ENCODE measurements at regions not wholly inside any gene's neighbourhood (a gene's known extent, or its start where the extent isn't known, plus 50 kb on each side); places are given as distances from the start of the nearest gene placed in this dataset.

GRCh38 chr10:105844241-105844640 is 1203.2 kb downstream of the SORCS3 start:
- no peak overlapping the region for H4K91ac ChIP-seq (ENCODE audit: insufficient read depth, low read depth, low read length)
- no peak overlapping the region for H3K27ac ChIP-seq (ENCODE audit: insufficient read depth, low read length)
- intact Hi-C loops (cut with micrococcal nuclease) (no loop called here), dilution Hi-C loops (cut with HindIII; ENCODE audit: low sequenced_read_pairs, unreplicated experiment) (no loop called here), in situ Hi-C loops (cut with MboI; ENCODE audit: low sequenced_read_pairs) (no loop called here)
- H3K23ac ChIP-seq (ENCODE audit: low read depth, low read length): no peak overlapping the region
- no peak overlapping the region for H3K4me3 ChIP-seq (ENCODE audit: insufficient read depth, low read depth, low read length)
- POLR2A ChIA-PET (ENCODE audit: unreplicated experiment): no interaction called here
- no peaks in the 10 kb centered on the region for H3K36me3 ChIP-seq (ENCODE audit: control insufficient read depth, insufficient read depth, low read length)
- H2BK120ac ChIP-seq (ENCODE audit: low read depth, low read length): no peak overlapping the region
- H3K27me3 ChIP-seq (ENCODE audit: control insufficient read depth, insufficient read depth, low read length): no peaks in the 10 kb centered on the region
- H3K4me1 ChIP-seq (ENCODE audit: control insufficient read depth, insufficient read depth, low read length): no peaks in the 10 kb centered on the region
- no peak overlapping the region for H3K18ac ChIP-seq (ENCODE audit: low read depth, low read length)
- CTCF ChIA-PET: no interaction called here
- H3K9me1 ChIP-seq (ENCODE audit: insufficient read depth, low read length): no peaks in the 10 kb centered on the region
- H4K8ac ChIP-seq (ENCODE audit: low read depth in 2 of 2, low read length in 2 of 2): no peak overlapping the region
- H2AK9ac ChIP-seq (replicated peaks; ENCODE audit: low read depth, low read length, poor library complexity): no peak overlapping the region
- H4K20me1 ChIP-seq (ENCODE audit: insufficient read depth, low read length): no peaks in the 10 kb centered on the region
- H2AK5ac ChIP-seq (ENCODE audit: low read depth, low read length): no peak overlapping the region
- TF ChIP-seq RAD21 (IDR thresholded peaks at IDR 0.05; ENCODE audit: low read length) (no peak), MAFK (IDR thresholded peaks at IDR 0.05; ENCODE audit: low read depth, low read length) (no peak), MXI1 (IDR thresholded peaks at IDR 0.05; ENCODE audit: borderline replicate concordance, low read depth, low read length) (no peak), CTCF (conservative IDR thresholded peaks at IDR 0.05; ENCODE audit: low read depth, low read length) (no peak), RFX5 (IDR thresholded peaks at IDR 0.05; ENCODE audit: low read depth, low read length) (no peak), USF2 (IDR thresholded peaks at IDR 0.05; ENCODE audit: low read depth, low read length) (no peak), BHLHE40 (IDR thresholded peaks at IDR 0.05; ENCODE audit: low read depth, low read length) (no peak), MAZ (IDR thresholded peaks at IDR 0.05; ENCODE audit: borderline replicate concordance, low read depth, low read length) (no peak), FOS (IDR thresholded peaks at IDR 0.05; ENCODE audit: low read depth, low read length) (no peak), RCOR1 (IDR thresholded peaks at IDR 0.05; ENCODE audit: insufficient replicate concordance, low read length) (no peak), ELK1 (IDR thresholded peaks at IDR 0.05; ENCODE audit: borderline replicate concordance, low read depth, low read length) (no peak), SMC3 (IDR thresholded peaks at IDR 0.05; ENCODE audit: low read depth, low read length) (no peak), CHD1 (IDR thresholded peaks at IDR 0.05; ENCODE audit: low read depth, low read length) (no peak), POLR2A (IDR thresholded peaks at IDR 0.05; ENCODE audit: low read depth, low read length) (no peak)
- no peak for ATAC-seq (ENCODE audit: low read depth)
- no peak overlapping the region for H3K4me2 ChIP-seq (ENCODE audit: low read depth, low read length)
- DNase-seq: no peak
- no peak overlapping the region for H2BK20ac ChIP-seq (ENCODE audit: low read depth, low read length)
- H3K56ac ChIP-seq (ENCODE audit: extremely low read depth, insufficient read depth, low read length): no peak overlapping the region
- no peak overlapping the region for H3K4ac ChIP-seq (ENCODE audit: low read depth, low read length)
- no peak overlapping the region for H4K5ac ChIP-seq (ENCODE audit: low read depth, low read length)
- no peak overlapping the region for H2BK5ac ChIP-seq (ENCODE audit: low read depth, low read length, poor library complexity, severe bottlenecking)
- no TSS peak for BruUV-seq (replicated peaks)
- no peaks in the 10 kb centered on the region for H3K79me1 ChIP-seq (ENCODE audit: low read depth in 1 of 2, low read length in 2 of 2)
- H2BK15ac ChIP-seq (ENCODE audit: low read depth, low read length): no peak overlapping the region
- no peak overlapping the region for H2AFZ ChIP-seq (replicated peaks; ENCODE audit: low read length, poor library complexity)
- H3K9me3 ChIP-seq (ENCODE audit: control insufficient read depth, insufficient read depth, low read length): peaks cover 4% of the 10 kb centered on the region
- WGBS, 2 experiments (ENCODE audit: extremely low coverage in 2 of 2, insufficient read length in 1 of 2): no CpG with 5 or more reads among the region's 4 CpGs
- H3K9ac ChIP-seq (ENCODE audit: low read depth, low read length): no peak overlapping the region
- no peak overlapping the region for H3K14ac ChIP-seq (replicated peaks; ENCODE audit: low read depth, low read length)
